HepG2 (cell line): ENCODE measurements at regions not wholly inside any gene's neighbourhood (a gene's known extent, or its start where the extent isn't known, plus 50 kb on each side); places are given as distances from the start of the nearest gene placed in this dataset.

Experiments
- ATAC-seq: fragments of 200-7000 bp; cut with Tn5 transposase; 3 replicates; pipeline ENCODE4 v1.9.1; 2020; ENCODE audit warnings: mild to moderate bottlenecking, moderate library complexity
- BruUV-seq: library from RNA; stranded (reverse); fragments of 400-500 nt; replicated peaks from 2 replicates; lab custom pipeline; 2021; lab: Mats Ljungman, UMichigan
- CTCF ChIA-PET: fragments of 300-600 bp; formaldehyde crosslinking; extraction: SDS; loops from one replicate; lab custom pipeline; 2021; ENCODE audit warnings: low total read pairs, inconsistent platforms, low intra/inter-chr PET ratio; lab: Yijun Ruan, JAX
- POLR2A ChIA-PET: fragments of 350-600 bp; sonication (Branson Sonifier 250); formaldehyde crosslinking; loops from one replicate; lab custom pipeline; 2020; ENCODE audit warnings: antibody characterized with exemption, inconsistent platforms; lab: Yijun Ruan, JAX
- DNase-seq: peaks from one replicate; pipeline ENCODE4 v3.0.0-alpha.2; 2015; ENCODE audit warnings: low spot score
- FAIRE-seq: peaks from 3 replicates; lab custom pipeline; 2011; peaks lifted over from hg19 to GRCh38; lab: Jason Lieb, UNC
- H2AFZ ChIP-seq: one replicate; pipeline ENCODE4 v1.6.1; 2011; ENCODE audit warnings: low read length, inconsistent platforms
- H3K27ac ChIP-seq: fragments of 300-600 bp; 3 replicates; pipeline ENCODE4 v1.8.0; 2011; ENCODE audit warnings: mixed run types, mild to moderate bottlenecking, mixed read lengths, low read length, inconsistent platforms; ENCODE audit not compliant: insufficient read depth; ENCODE audit errors: extremely low read length
- H3K27me3 ChIP-seq, 2 experiments: fragments of 200-600 bp in 1 of 2; 2 replicates in 1 of 2; 3 replicates in 1 of 2; pipeline versions ENCODE4 v1.6.0 to v1.8.0; 2011; ENCODE audit warnings: low read length in 2 of 2, mild to moderate bottlenecking in 2 of 2, moderate library complexity in 2 of 2, inconsistent platforms in 1 of 2; ENCODE audit not compliant: insufficient read depth in 2 of 2, control insufficient read depth in 1 of 2
- H3K36me3 ChIP-seq, 2 experiments: fragments of 200-600 bp in 1 of 2; replicated peaks in 1 of 2; 2 replicates in 1 of 2; 3 replicates in 1 of 2; pipeline versions ENCODE4 v1.5.1 to v1.8.0; 2011; ENCODE audit warnings: low read length in 2 of 2, inconsistent platforms in 1 of 2; ENCODE audit not compliant: insufficient read depth in 2 of 2, control insufficient read depth in 1 of 2
- H3K4me1 ChIP-seq: 2 replicates; pipeline ENCODE4 v1.5.1; 2012; ENCODE audit warnings: low read length, inconsistent platforms; ENCODE audit not compliant: insufficient read depth
- H3K4me2 ChIP-seq: 2 replicates; pipeline ENCODE4 v1.6.0; 2011; ENCODE audit warnings: low read depth, low read length, inconsistent platforms
- H3K4me3 ChIP-seq, 3 experiments: fragments of 200-600 bp in 1 of 3; sonication (generic), shearing (Covaris generic) in 1 of 3; replicated peaks in 1 of 3; 2 replicates each; pipeline ENCODE4 v1.5.1; 2011 to 2016; ENCODE audit warnings: low read length in 3 of 3, inconsistent platforms in 2 of 3, low read depth in 2 of 3, mild to moderate bottlenecking in 2 of 3, control low read depth in 1 of 3, mixed read lengths in 1 of 3; ENCODE audit not compliant: insufficient read depth in 1 of 3
- H3K79me2 ChIP-seq: one replicate; pipeline ENCODE4 v1.6.1; 2011; ENCODE audit warnings: low read length, inconsistent platforms; ENCODE audit not compliant: insufficient read depth
- H3K9ac ChIP-seq: 2 replicates; pipeline ENCODE4 v1.6.0; 2011; ENCODE audit warnings: mild to moderate bottlenecking, low read depth, low read length, inconsistent platforms; ENCODE audit not compliant: insufficient read depth
- H3K9me3 ChIP-seq: 2 replicates; pipeline ENCODE4 v1.5.1; 2012; ENCODE audit warnings: mild to moderate bottlenecking, low read length
- H4K20me1 ChIP-seq: 2 replicates; pipeline ENCODE4 v1.6.0; 2011; ENCODE audit warnings: inconsistent platforms, mild to moderate bottlenecking, low read length, moderate library complexity; ENCODE audit not compliant: insufficient read depth
- CC2D1A ChIP-seq: sonication (generic); formaldehyde crosslinking; IDR thresholded peaks from 2 replicates; pipeline ENCODE4 v1.8.1; 2023; ENCODE audit warnings: mild to moderate bottlenecking, missing genetic modification reagents
- HDAC2 ChIP-seq: sonication (generic); formaldehyde crosslinking; IDR thresholded peaks from 2 replicates; pipeline ENCODE4 v1.4.0; 2020; ENCODE audit warnings: missing genetic modification reagents
- KMT2A ChIP-seq: sonication (generic); formaldehyde crosslinking; IDR thresholded peaks from 2 replicates; pipeline ENCODE4 v1.4.0; 2020; ENCODE audit warnings: missing genetic modification reagents
- NR2F1 ChIP-seq, 2 experiments: fragments of 450-650 bp in 1 of 2; formaldehyde crosslinking in 1 of 2; IDR thresholded peaks; 2 replicates each; pipeline versions ENCODE4 v1.5.0 to v1.6.1; 2016 to 2020; ENCODE audit warnings: mild to moderate bottlenecking in 1 of 2, missing compliant biosample characterization in 1 of 2, missing genetic modification reagents in 1 of 2, moderate library complexity in 1 of 2
- SNAPC2 ChIP-seq: sonication (generic); formaldehyde crosslinking; IDR thresholded peaks from 2 replicates; pipeline ENCODE4 v1.8.1; 2022; ENCODE audit warnings: mild to moderate bottlenecking, missing genetic modification reagents
- ZNF331 ChIP-seq: sonication (generic); formaldehyde crosslinking; IDR thresholded peaks from 2 replicates; pipeline ENCODE4 v1.4.0; 2020; ENCODE audit warnings: missing genetic modification reagents
- ZNF33B ChIP-seq: sonication (generic); formaldehyde crosslinking; IDR thresholded peaks from 2 replicates; pipeline ENCODE4 v1.5.1; 2020; ENCODE audit warnings: mild to moderate bottlenecking, missing genetic modification reagents
- ZNF530 ChIP-seq: sonication (generic); formaldehyde crosslinking; IDR thresholded peaks from 2 replicates; pipeline ENCODE4 v1.5.0; 2020; ENCODE audit warnings: low read depth, mild to moderate bottlenecking, missing genetic modification reagents
- ZNF724P ChIP-seq: sonication (generic); formaldehyde crosslinking; IDR thresholded peaks from 2 replicates; pipeline ENCODE4 v1.8.0; 2022; ENCODE audit warnings: missing genetic modification reagents, borderline replicate concordance
- WGBS: methylation state at CpG from one replicate; pipeline ENCODE4 v1.1.6; 2017; ENCODE audit warnings: low lambda C conversion rate; 5-methylcytosine and 5-hydroxymethylcytosine counted together
- in situ Hi-C: cut with HindIII; loops from 2 replicates; pipeline ENCODE4 v1.10.0; 2017; ENCODE audit warnings: low pct_unique_long_range_greater_than_20kb; ENCODE audit not compliant: extremely low pct_ligation_motif_present
- intact Hi-C: fragments of 100-400 bp; cut with micrococcal nuclease; formaldehyde crosslinking; loops from one replicate; pipeline ENCODE4 v1.10.0; 2022; ENCODE audit not compliant: unreplicated experiment
- TF ChIP-seq, protein P1 (sequence below): sonication (generic); formaldehyde crosslinking; IDR thresholded peaks from 2 replicates; pipeline ENCODE4 v1.5.0; 2020; ENCODE audit warnings: missing genetic modification reagents

DNA sequence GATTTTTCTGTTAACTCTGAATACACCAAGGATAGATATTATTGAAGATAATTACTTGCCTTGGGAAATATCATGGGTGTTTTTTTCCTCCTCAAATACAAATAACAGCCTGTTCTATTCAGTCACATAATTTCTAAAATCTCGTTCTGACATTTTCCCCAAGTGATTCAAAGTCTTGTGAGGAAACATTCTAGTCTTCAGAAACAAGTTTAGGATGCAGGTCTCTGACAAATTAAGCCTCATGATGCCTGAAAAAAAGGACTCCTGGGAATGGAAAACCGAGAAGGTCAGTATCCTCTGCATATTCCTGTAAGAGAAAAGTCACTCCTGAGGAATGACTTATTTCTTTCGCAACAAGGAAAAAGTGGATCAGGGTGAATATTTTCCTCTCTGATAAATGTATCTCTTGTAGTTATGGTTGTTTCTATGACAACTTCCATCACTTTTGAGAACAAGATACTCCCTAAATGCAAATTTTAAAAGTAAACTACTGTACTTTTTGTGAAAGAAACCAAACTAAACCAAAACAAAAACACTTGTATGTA is 384.6 kb downstream of the CNTNAP4 start:
- Histone ChIP-seq H3K4me2 (no peak overlapping the region), H3K4me1 (no peaks in the 10 kb centered on the region), H3K9me3 (no peaks in the 10 kb centered on the region), H2AFZ (no peak overlapping the region), H3K9ac (no peak overlapping the region), H3K27me3 (no peaks in the 10 kb centered on the region), H3K36me3 (no peaks in the 10 kb centered on the region), H4K20me1 (no peaks in the 10 kb centered on the region), H3K4me3 (no peak overlapping the region), H3K79me2 (no peaks in the 10 kb centered on the region), H3K27ac (no peak overlapping the region)
- no peak for FAIRE-seq
- POLR2A ChIA-PET = no interaction called here
- 31% methylated on average over 3 of the region's 3 CpGs for WGBS
- no TSS peak for BruUV-seq
- TF ChIP-seq ZNF724P (CRISPR knock-in tag) = no peak
- no peak for TF ChIP-seq ZNF331 (CRISPR knock-in tag)
- no peak for TF ChIP-seq ZNF530
- TF ChIP-seq CC2D1A = no peak
- intact Hi-C loops (no loop called here), in situ Hi-C loops (loop anchor here (25.0 kb wide), 1 partner anchor 501 kb away; no protein-coding TSS in a partner anchor)
- no peak for DNase-seq
- no peak for ATAC-seq
- CTCF ChIA-PET = no interaction called here

DNA sequence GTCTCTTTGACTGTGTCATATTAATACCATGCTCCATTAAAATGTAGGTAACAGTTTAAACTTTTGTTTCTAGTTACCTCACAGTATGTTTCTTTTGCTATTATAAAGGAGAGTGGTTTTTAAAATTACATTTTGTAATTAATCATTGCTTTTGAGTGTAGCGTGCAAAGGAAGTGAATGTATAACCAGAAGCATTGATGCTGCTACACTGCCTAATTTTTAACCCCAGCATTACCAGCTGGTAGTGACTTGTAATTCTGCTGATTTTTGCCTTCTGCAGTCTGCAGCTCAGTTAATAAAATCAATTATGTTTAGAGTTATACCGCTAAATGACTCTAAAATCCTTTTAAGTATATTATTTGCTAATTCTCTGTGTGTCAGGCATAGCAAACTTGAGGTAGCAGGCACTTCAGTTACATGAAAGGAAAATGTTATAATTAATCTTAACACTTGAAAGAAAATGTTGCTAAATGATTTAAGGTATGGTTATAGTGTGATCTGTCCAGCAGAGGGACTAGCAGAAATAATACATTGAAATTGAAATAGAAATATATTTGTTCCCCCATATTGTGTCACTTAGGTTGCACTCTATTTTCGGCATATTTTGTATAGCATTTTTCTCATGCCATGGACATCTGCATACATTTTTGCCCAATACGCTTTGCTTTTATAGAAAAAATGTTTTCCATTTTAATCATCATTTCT is 388.5 kb downstream of the CNTNAP4 start:
- intact Hi-C loops = loop anchor here (5.0 kb wide), 1 partner anchor 377 kb away; no protein-coding TSS in a partner anchor
- 5% methylated on average over 4 of the region's 4 CpGs for WGBS

More for the DNA sequence above, 388.5 kb downstream of the CNTNAP4 start:
- ATAC-seq (no peak), FAIRE-seq (no peak), DNase-seq (no peak)
- ChIA-PET CTCF (no interaction called here), POLR2A (no interaction called here)
- no peak overlapping the region for H3K4me2 ChIP-seq
- H3K27ac ChIP-seq = no peak overlapping the region
- H3K27me3 ChIP-seq = no peaks in the 10 kb centered on the region
- H3K9me3 ChIP-seq = no peaks in the 10 kb centered on the region
- H3K36me3 ChIP-seq = no peaks in the 10 kb centered on the region
- no TSS peak for BruUV-seq
- no peaks in the 10 kb centered on the region for H4K20me1 ChIP-seq
- no peaks in the 10 kb centered on the region for H3K79me2 ChIP-seq
- H3K4me3 ChIP-seq = no peak overlapping the region
- TF ChIP-seq, protein P1, sequence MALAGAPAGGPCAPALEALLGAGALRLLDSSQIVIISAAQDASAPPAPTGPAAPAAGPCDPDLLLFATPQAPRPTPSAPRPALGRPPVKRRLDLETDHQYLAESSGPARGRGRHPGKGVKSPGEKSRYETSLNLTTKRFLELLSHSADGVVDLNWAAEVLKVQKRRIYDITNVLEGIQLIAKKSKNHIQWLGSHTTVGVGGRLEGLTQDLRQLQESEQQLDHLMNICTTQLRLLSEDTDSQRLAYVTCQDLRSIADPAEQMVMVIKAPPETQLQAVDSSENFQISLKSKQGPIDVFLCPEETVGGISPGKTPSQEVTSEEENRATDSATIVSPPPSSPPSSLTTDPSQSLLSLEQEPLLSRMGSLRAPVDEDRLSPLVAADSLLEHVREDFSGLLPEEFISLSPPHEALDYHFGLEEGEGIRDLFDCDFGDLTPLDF (CRISPR knock-in tag) = no peak
- TF ChIP-seq SNAPC2 (CRISPR knock-in tag) (no peak), HDAC2 (CRISPR knock-in tag) (no peak), NR2F1 (CRISPR knock-in tag; IDR thresholded peaks at IDR 0.05) (no peak), ZNF33B (CRISPR knock-in tag) (no peak), KMT2A (CRISPR knock-in tag) (no peak)
- in situ Hi-C loops = loop anchor here (25.0 kb wide), 1 partner anchor 497 kb away; no protein-coding TSS in a partner anchor
- no peak overlapping the region for H2AFZ ChIP-seq
- no peak overlapping the region for H3K9ac ChIP-seq
- no peaks in the 10 kb centered on the region for H3K4me1 ChIP-seq
